ENCODE measurements at regions not wholly inside any gene's neighbourhood (a gene's known extent, or its start where the extent isn't known, plus 50 kb on each side); places are given as distances from the start of the nearest gene placed in this dataset.

DNA sequence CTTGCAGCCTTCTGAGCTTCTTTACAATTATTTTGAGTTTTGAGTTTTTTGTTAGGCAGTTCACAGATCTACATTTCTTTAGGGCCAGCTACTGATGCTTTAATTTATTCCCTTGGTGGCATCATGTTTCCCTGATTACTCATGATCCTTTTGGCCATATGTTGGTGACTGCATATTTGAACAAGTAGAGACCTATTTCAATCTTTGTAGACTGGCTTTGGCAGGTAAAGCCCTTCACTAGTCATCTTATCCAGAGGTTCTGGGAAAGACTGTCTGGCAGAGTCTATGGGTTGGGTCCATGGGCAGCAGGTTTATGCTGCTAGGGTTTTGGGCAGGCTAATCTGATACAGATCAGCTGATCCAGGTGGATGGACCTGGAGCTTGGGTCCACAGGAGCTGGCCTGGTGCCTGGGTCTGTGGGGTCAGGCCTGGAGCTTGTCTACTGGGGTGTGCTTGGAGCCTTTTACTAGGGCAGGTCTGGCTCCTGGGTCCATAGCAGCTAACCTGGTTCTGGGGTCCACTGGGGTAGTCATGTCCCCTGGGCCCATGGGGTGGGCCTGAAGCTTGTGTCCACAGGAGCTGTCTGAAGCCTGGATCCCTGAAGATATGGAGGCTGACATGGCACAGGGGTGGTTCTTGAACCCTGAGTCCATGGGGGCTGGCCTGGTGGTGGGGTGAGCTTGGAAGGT lies 72.7 kb downstream of the GPR85 start:
- TF ChIP-seq POLR2A (IDR thresholded peaks at IDR 0.05; ENCODE audit: low read length) (no peak), GATA1 (IDR thresholded peaks at IDR 0.05; ENCODE audit: low read depth, low read length) (no peak)

Data from erythroblast (primary cell).